Karpas-422 (cell line): ENCODE measurements at regions not wholly inside any gene's neighbourhood (a gene's known extent, or its start where the extent isn't known, plus 50 kb on each side); places are given as distances from the start of the nearest gene placed in this dataset.

Source experiments
- DNase-seq: peaks from one replicate; pipeline ENCODE4 v3.0.0-alpha.2; 2015
- H2AFZ ChIP-seq: fragments of 200-600 bp; sonication (generic); 2 replicates; pipeline ENCODE4 v1.6.1; 2014; ENCODE audit warnings: antibody characterized with exemption, low read length, mixed read lengths
- H3K27ac ChIP-seq: fragments of 200-600 bp; sonication (generic); 2 replicates; pipeline ENCODE4 v1.5.1; 2014; ENCODE audit warnings: mild to moderate bottlenecking, low read length, moderate library complexity
- H3K27me3 ChIP-seq: fragments of 200-600 bp; sonication (generic); 2 replicates; pipeline ENCODE4 v1.6.1; 2014; ENCODE audit warnings: low read length, mixed read lengths
- H3K36me3 ChIP-seq: fragments of 200-600 bp; sonication (generic); 2 replicates; pipeline ENCODE4 v1.6.1; 2014; ENCODE audit warnings: low read length, mixed read lengths; ENCODE audit not compliant: insufficient read depth
- H3K4me1 ChIP-seq: fragments of 200-600 bp; sonication (generic); 2 replicates; pipeline ENCODE4 v1.6.1; 2014; ENCODE audit warnings: mild to moderate bottlenecking, low read length, mixed read lengths
- H3K4me2 ChIP-seq: fragments of 200-600 bp; sonication (generic); 2 replicates; pipeline ENCODE4 v1.6.1; 2014; ENCODE audit warnings: low read length, low read depth, mild to moderate bottlenecking; ENCODE audit not compliant: poor library complexity, severe bottlenecking
- H3K4me3 ChIP-seq: fragments of 200-600 bp; sonication (generic); 2 replicates; pipeline ENCODE4 v1.5.1; 2014; ENCODE audit warnings: mild to moderate bottlenecking, antibody characterized with exemption, low read length, mixed read lengths
- H3K79me2 ChIP-seq: fragments of 200-600 bp; sonication (generic); 2 replicates; pipeline ENCODE4 v1.6.1; 2014; ENCODE audit warnings: mild to moderate bottlenecking, low read length, mixed read lengths
- H3K9ac ChIP-seq: fragments of 200-600 bp; sonication (generic); 2 replicates; pipeline ENCODE4 v1.6.0; 2014; ENCODE audit warnings: low read length
- H3K9me2 ChIP-seq: fragments of 200-600 bp; sonication (generic), shearing (Covaris generic); replicated peaks from 2 replicates; pipeline ENCODE4 v1.6.0; 2014; ENCODE audit warnings: mild to moderate bottlenecking, low read length, moderate library complexity; ENCODE audit not compliant: insufficient read depth
- H3K9me3 ChIP-seq: fragments of 300-700, 200-600 bp; sonication (generic); 2 replicates; pipeline ENCODE4 v1.6.1; 2014; ENCODE audit warnings: low read length, mixed read lengths
- H4K20me1 ChIP-seq: fragments of 200-600 bp; sonication (generic); 2 replicates; pipeline ENCODE4 v1.6.1; 2014; ENCODE audit warnings: mild to moderate bottlenecking, antibody characterized with exemption, low read length, low read depth; ENCODE audit not compliant: insufficient read depth

- Histone ChIP-seq H3K4me1 (no peaks in the 10 kb centered on the region), H3K9ac (no peak overlapping the region), H3K27me3 (no peaks in the 10 kb centered on the region), H3K4me3 (no peak overlapping the region), H3K27ac (no peak overlapping the region), H3K4me2 (no peak overlapping the region), H3K79me2 (no peaks in the 10 kb centered on the region), H2AFZ (no peak overlapping the region), H3K9me3 (no peaks in the 10 kb centered on the region), H4K20me1 (no peaks in the 10 kb centered on the region), H3K36me3 (no peaks in the 10 kb centered on the region), H3K9me2 (no peaks in the 10 kb centered on the region)
- DNase-seq: no peak
Observed at GRCh38 chr11:115716080-115716479, 211.9 kb upstream of the CADM1 start.

GRCh38 chr11:115715251-115715770, 211.1 kb upstream of the CADM1 start:
- Histone ChIP-seq H3K36me3 (no peaks in the 10 kb centered on the region), H3K9me2 (no peaks in the 10 kb centered on the region), H4K20me1 (no peaks in the 10 kb centered on the region), H2AFZ (no peak overlapping the region), H3K4me3 (no peak overlapping the region), H3K79me2 (no peaks in the 10 kb centered on the region), H3K27ac (no peak overlapping the region), H3K9me3 (no peaks in the 10 kb centered on the region), H3K27me3 (no peaks in the 10 kb centered on the region), H3K4me2 (no peak overlapping the region), H3K9ac (no peak overlapping the region), H3K4me1 (no peaks in the 10 kb centered on the region)
- no peak for DNase-seq

- Histone ChIP-seq H3K9me2 (no peaks in the 10 kb centered on the region), H4K20me1 (no peaks in the 10 kb centered on the region), H3K9me3 (no peaks in the 10 kb centered on the region), H3K27me3 (no peaks in the 10 kb centered on the region), H2AFZ (no peak overlapping the region), H3K27ac (no peak overlapping the region), H3K4me1 (no peaks in the 10 kb centered on the region), H3K4me2 (no peak overlapping the region), H3K79me2 (no peaks in the 10 kb centered on the region), H3K36me3 (no peaks in the 10 kb centered on the region), H3K9ac (no peak overlapping the region), H3K4me3 (no peak overlapping the region)
- DNase-seq: no peak
Observed at GRCh38 chr11:115712296-115712695, 208.1 kb upstream of the CADM1 start.

- no peaks in the 10 kb centered on the region for H3K79me2 ChIP-seq
- no peaks in the 10 kb centered on the region for H3K4me1 ChIP-seq
- H3K27me3 ChIP-seq: no peaks in the 10 kb centered on the region
- no peak overlapping the region for H3K9ac ChIP-seq
- DNase-seq: no peak
- H2AFZ ChIP-seq: no peak overlapping the region
- no peaks in the 10 kb centered on the region for H3K9me3 ChIP-seq
- H3K9me2 ChIP-seq: no peaks in the 10 kb centered on the region
- H3K4me2 ChIP-seq: no peak overlapping the region
- H4K20me1 ChIP-seq: no peaks in the 10 kb centered on the region
- no peak overlapping the region for H3K27ac ChIP-seq
- no peak overlapping the region for H3K4me3 ChIP-seq
- H3K36me3 ChIP-seq: no peaks in the 10 kb centered on the region
Observed at GRCh38 chr11:115710980-115711379, 206.8 kb upstream of the CADM1 start.

- Histone ChIP-seq H3K4me1 (no peaks in the 10 kb centered on the region), H3K9ac (no peak overlapping the region), H3K79me2 (no peaks in the 10 kb centered on the region), H4K20me1 (no peaks in the 10 kb centered on the region), H2AFZ (no peak overlapping the region), H3K27ac (no peak overlapping the region), H3K9me2 (no peaks in the 10 kb centered on the region), H3K9me3 (no peaks in the 10 kb centered on the region), H3K4me3 (no peak overlapping the region), H3K27me3 (no peaks in the 10 kb centered on the region), H3K36me3 (no peaks in the 10 kb centered on the region), H3K4me2 (no peak overlapping the region)
- no peak for DNase-seq
Observed at GRCh38 chr11:115710426-115710825, 206.2 kb upstream of the CADM1 start.

GRCh38 chr11:115709297-115709696, 205.1 kb upstream of the CADM1 start:
- H3K4me1 ChIP-seq: no peaks in the 10 kb centered on the region
- no peaks in the 10 kb centered on the region for H3K9me2 ChIP-seq
- no peak for DNase-seq

GRCh38 chr11:115707180-115707905, 203.1 kb upstream of the CADM1 start:
- Histone ChIP-seq H3K4me3 (no peak overlapping the region), H3K4me1 (no peaks in the 10 kb centered on the region), H3K27ac (no peak overlapping the region), H3K9ac (no peak overlapping the region), H2AFZ (no peak overlapping the region), H3K4me2 (no peak overlapping the region), H3K36me3 (no peaks in the 10 kb centered on the region), H3K9me3 (no peaks in the 10 kb centered on the region), H4K20me1 (no peaks in the 10 kb centered on the region), H3K9me2 (no peaks in the 10 kb centered on the region), H3K79me2 (no peaks in the 10 kb centered on the region), H3K27me3 (no peaks in the 10 kb centered on the region)
- no peak for DNase-seq

More at GRCh38 chr11:115709297-115709696, 205.1 kb upstream of the CADM1 start:
- Histone ChIP-seq H3K27me3 (no peaks in the 10 kb centered on the region), H3K4me3 (no peak overlapping the region), H3K9ac (no peak overlapping the region), H3K4me2 (no peak overlapping the region), H3K79me2 (no peaks in the 10 kb centered on the region), H3K9me3 (no peaks in the 10 kb centered on the region), H2AFZ (no peak overlapping the region), H4K20me1 (no peaks in the 10 kb centered on the region), H3K36me3 (no peaks in the 10 kb centered on the region), H3K27ac (no peak overlapping the region)

- H3K4me2 ChIP-seq: no peak overlapping the region
Observed at GRCh38 chr11:115706626-115707135, 202.5 kb upstream of the CADM1 start.

More at GRCh38 chr11:115706626-115707135, 202.5 kb upstream of the CADM1 start:
- no peaks in the 10 kb centered on the region for H4K20me1 ChIP-seq
- no peaks in the 10 kb centered on the region for H3K36me3 ChIP-seq
- H3K9ac ChIP-seq: no peak overlapping the region
- H3K27ac ChIP-seq: no peak overlapping the region
- H3K27me3 ChIP-seq: no peaks in the 10 kb centered on the region
- H2AFZ ChIP-seq: no peak overlapping the region
- H3K4me1 ChIP-seq: no peaks in the 10 kb centered on the region
- H3K4me3 ChIP-seq: no peak overlapping the region
- H3K79me2 ChIP-seq: no peaks in the 10 kb centered on the region
- DNase-seq: no peak
- H3K9me3 ChIP-seq: no peaks in the 10 kb centered on the region
- H3K9me2 ChIP-seq: no peaks in the 10 kb centered on the region
